Activated naive CD8-positive, alpha-beta T cell treated with anti-CD3 and anti-CD28 coated beads for 36 hours (primary cell): ENCODE measurements at regions not wholly inside any gene's neighbourhood (a gene's known extent, or its start where the extent isn't known, plus 50 kb on each side); places are given as distances from the start of the nearest gene placed in this dataset.

Experiments
- DNase-seq: peaks from one replicate; pipeline ENCODE4 v3.0.0; 2021
- H3K27ac Mint-ChIP-seq: one replicate; pipeline ENCODE4 v1.8.0; 2022; ENCODE audit warnings: mild to moderate bottlenecking, moderate library complexity, mixed read lengths
- H3K27me3 Mint-ChIP-seq: one replicate; pipeline ENCODE4 v1.8.0; 2022; ENCODE audit warnings: mild to moderate bottlenecking, mixed read lengths
- H3K36me3 Mint-ChIP-seq: one replicate; pipeline ENCODE4 v1.8.0; 2021; ENCODE audit warnings: mild to moderate bottlenecking, mixed read lengths
- H3K4me1 Mint-ChIP-seq: one replicate; pipeline ENCODE4 v1.8.0; 2021; ENCODE audit warnings: mixed read lengths
- H3K4me3 Mint-ChIP-seq: one replicate; pipeline ENCODE4 v1.8.0; 2022; ENCODE audit warnings: mild to moderate bottlenecking, moderate library complexity, mixed read lengths
- H3K9me3 Mint-ChIP-seq: one replicate; pipeline ENCODE4 v1.8.0; 2022; ENCODE audit warnings: mixed read lengths

- Mint-ChIP-seq H3K4me1 (no peaks in the 10 kb centered on the region), H3K27ac (no peak overlapping the region), H3K27me3 (peaks cover 10% of the 10 kb centered on the region), H3K4me3 (no peak overlapping the region), H3K9me3 (no peaks in the 10 kb centered on the region), H3K36me3 (no peaks in the 10 kb centered on the region)
- peak; percentile 4 for DNase-seq
Measured at GRCh38 chr11:130631119-130631518, 182.7 kb downstream of the ADAMTS15 start.

GRCh38 chr11:130633466-130633865, 185.0 kb downstream of the ADAMTS15 start:
- Mint-ChIP-seq H3K36me3 (no peaks in the 10 kb centered on the region), H3K27me3 (peaks cover 10% of the 10 kb centered on the region), H3K27ac (no peak overlapping the region), H3K4me1 (no peaks in the 10 kb centered on the region), H3K4me3 (no peak overlapping the region), H3K9me3 (no peaks in the 10 kb centered on the region)
- no peak for DNase-seq

GRCh38 chr11:130634186-130634585, 185.7 kb downstream of the ADAMTS15 start:
- no peaks in the 10 kb centered on the region for H3K36me3 Mint-ChIP-seq
- no peak overlapping the region for H3K4me3 Mint-ChIP-seq
- H3K4me1 Mint-ChIP-seq = no peaks in the 10 kb centered on the region
- DNase-seq = no peak
- no peak overlapping the region for H3K27ac Mint-ChIP-seq
- H3K27me3 Mint-ChIP-seq = peaks cover 10% of the 10 kb centered on the region
- H3K9me3 Mint-ChIP-seq = no peaks in the 10 kb centered on the region

GRCh38 chr11:130634961-130635473, 186.6 kb downstream of the ADAMTS15 start:
- H3K27ac Mint-ChIP-seq = no peak overlapping the region
- DNase-seq = no peak
- H3K36me3 Mint-ChIP-seq = no peaks in the 10 kb centered on the region
- no peak overlapping the region for H3K4me3 Mint-ChIP-seq
- H3K27me3 Mint-ChIP-seq = peaks cover 10% of the 10 kb centered on the region
- H3K4me1 Mint-ChIP-seq = no peaks in the 10 kb centered on the region
- no peaks in the 10 kb centered on the region for H3K9me3 Mint-ChIP-seq

GRCh38 chr11:130635937-130636630, 187.6 kb downstream of the ADAMTS15 start:
- peaks cover 10% of the 10 kb centered on the region for H3K27me3 Mint-ChIP-seq
- H3K4me3 Mint-ChIP-seq = no peak overlapping the region
- no peak for DNase-seq
- no peaks in the 10 kb centered on the region for H3K9me3 Mint-ChIP-seq
- no peaks in the 10 kb centered on the region for H3K36me3 Mint-ChIP-seq
- H3K27ac Mint-ChIP-seq = no peak overlapping the region
- no peaks in the 10 kb centered on the region for H3K4me1 Mint-ChIP-seq

GRCh38 chr11:130636722-130637464, 188.4 kb downstream of the ADAMTS15 start:
- Mint-ChIP-seq H3K4me3 (no peak overlapping the region), H3K27me3 (peaks cover 10% of the 10 kb centered on the region), H3K36me3 (no peaks in the 10 kb centered on the region), H3K27ac (no peak overlapping the region), H3K4me1 (no peaks in the 10 kb centered on the region), H3K9me3 (no peaks in the 10 kb centered on the region)
- DNase-seq = no peak

- H3K4me3 Mint-ChIP-seq = no peak overlapping the region
- H3K4me1 Mint-ChIP-seq = no peaks in the 10 kb centered on the region
- no peaks in the 10 kb centered on the region for H3K36me3 Mint-ChIP-seq
- no peak for DNase-seq
- no peak overlapping the region for H3K27ac Mint-ChIP-seq
- H3K9me3 Mint-ChIP-seq = no peaks in the 10 kb centered on the region
- peaks cover 7% of the 10 kb centered on the region for H3K27me3 Mint-ChIP-seq
Measured at GRCh38 chr11:130637566-130637965, 189.1 kb downstream of the ADAMTS15 start.

GRCh38 chr11:130638033-130638432, 189.6 kb downstream of the ADAMTS15 start:
- H3K9me3 Mint-ChIP-seq = no peaks in the 10 kb centered on the region
- no peak overlapping the region for H3K27ac Mint-ChIP-seq
- H3K4me3 Mint-ChIP-seq = no peak overlapping the region
- H3K36me3 Mint-ChIP-seq = no peaks in the 10 kb centered on the region
- H3K4me1 Mint-ChIP-seq = no peaks in the 10 kb centered on the region
- peaks cover 7% of the 10 kb centered on the region for H3K27me3 Mint-ChIP-seq
- DNase-seq = no peak

- Mint-ChIP-seq H3K4me3 (no peak overlapping the region), H3K27me3 (peaks cover 4% of the 10 kb centered on the region), H3K27ac (no peak overlapping the region), H3K9me3 (no peaks in the 10 kb centered on the region), H3K4me1 (no peaks in the 10 kb centered on the region), H3K36me3 (no peaks in the 10 kb centered on the region)
- DNase-seq = no peak
Measured at GRCh38 chr11:130638624-130639023, 190.2 kb downstream of the ADAMTS15 start.

GRCh38 chr11:130639369-130639768, 190.9 kb downstream of the ADAMTS15 start:
- Mint-ChIP-seq H3K27me3 (no peaks in the 10 kb centered on the region), H3K27ac (no peak overlapping the region), H3K4me1 (no peaks in the 10 kb centered on the region), H3K9me3 (no peaks in the 10 kb centered on the region), H3K4me3 (no peak overlapping the region), H3K36me3 (no peaks in the 10 kb centered on the region)
- DNase-seq = no peak

- Mint-ChIP-seq H3K9me3 (no peaks in the 10 kb centered on the region), H3K4me1 (no peaks in the 10 kb centered on the region), H3K4me3 (no peak overlapping the region)
Measured at GRCh38 chr11:130640526-130640925, 192.1 kb downstream of the ADAMTS15 start.

GRCh38 chr11:130641876-130642275, 193.4 kb downstream of the ADAMTS15 start:
- no peaks in the 10 kb centered on the region for H3K9me3 Mint-ChIP-seq
- H3K4me3 Mint-ChIP-seq = no peak overlapping the region
- no peaks in the 10 kb centered on the region for H3K27me3 Mint-ChIP-seq
- DNase-seq = no peak
- H3K27ac Mint-ChIP-seq = no peak overlapping the region
- no peaks in the 10 kb centered on the region for H3K4me1 Mint-ChIP-seq
- no peaks in the 10 kb centered on the region for H3K36me3 Mint-ChIP-seq

More at GRCh38 chr11:130640526-130640925, 192.1 kb downstream of the ADAMTS15 start:
- Mint-ChIP-seq H3K27me3 (no peaks in the 10 kb centered on the region), H3K27ac (no peak overlapping the region), H3K36me3 (no peaks in the 10 kb centered on the region)
- DNase-seq = no peak

- Mint-ChIP-seq H3K27me3 (no peaks in the 10 kb centered on the region), H3K27ac (no peak overlapping the region), H3K4me1 (no peaks in the 10 kb centered on the region), H3K4me3 (no peak overlapping the region), H3K36me3 (no peaks in the 10 kb centered on the region), H3K9me3 (no peaks in the 10 kb centered on the region)
- no peak for DNase-seq
Measured at GRCh38 chr11:130642994-130643393, 194.5 kb downstream of the ADAMTS15 start.

GRCh38 chr11:130644187-130644586, 195.7 kb downstream of the ADAMTS15 start:
- Mint-ChIP-seq H3K4me3 (no peak overlapping the region), H3K4me1 (no peaks in the 10 kb centered on the region), H3K27ac (no peak overlapping the region), H3K27me3 (no peaks in the 10 kb centered on the region), H3K9me3 (no peaks in the 10 kb centered on the region), H3K36me3 (no peaks in the 10 kb centered on the region)
- DNase-seq = no peak

GRCh38 chr11:130645164-130645842, 196.9 kb downstream of the ADAMTS15 start:
- Mint-ChIP-seq H3K27ac (no peak overlapping the region), H3K36me3 (no peaks in the 10 kb centered on the region), H3K27me3 (no peaks in the 10 kb centered on the region), H3K4me1 (no peaks in the 10 kb centered on the region), H3K4me3 (no peak overlapping the region), H3K9me3 (no peaks in the 10 kb centered on the region)
- no peak for DNase-seq
